ENCODE measurements at regions not wholly inside any gene's neighbourhood (a gene's known extent, or its start where the extent isn't known, plus 50 kb on each side); places are given as distances from the start of the nearest gene placed in this dataset.

DNA sequence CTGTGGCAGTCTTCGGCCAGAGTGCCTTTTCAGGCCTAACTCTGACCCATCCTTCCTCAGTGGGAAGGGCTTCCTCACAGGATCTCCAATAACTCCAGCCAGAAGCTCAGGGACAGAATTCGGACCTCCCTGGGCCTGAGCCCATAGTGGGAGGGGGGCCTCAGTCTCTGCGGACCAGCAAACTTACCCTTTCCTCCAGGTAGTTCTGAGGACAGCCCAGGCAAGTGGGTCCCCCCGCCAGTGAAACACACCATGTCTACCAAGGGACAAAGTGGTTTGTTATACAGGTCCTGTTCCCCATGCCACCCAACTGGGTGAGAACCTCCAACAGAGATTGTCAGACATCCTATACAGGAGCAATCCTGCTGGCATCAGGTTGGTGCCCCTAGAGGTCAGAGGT is 350.4 kb downstream of the RAB28 start:
- no peak for DNase-seq (ENCODE audit: low read depth in 1 of 2, low spot score in 1 of 2)

DNA sequence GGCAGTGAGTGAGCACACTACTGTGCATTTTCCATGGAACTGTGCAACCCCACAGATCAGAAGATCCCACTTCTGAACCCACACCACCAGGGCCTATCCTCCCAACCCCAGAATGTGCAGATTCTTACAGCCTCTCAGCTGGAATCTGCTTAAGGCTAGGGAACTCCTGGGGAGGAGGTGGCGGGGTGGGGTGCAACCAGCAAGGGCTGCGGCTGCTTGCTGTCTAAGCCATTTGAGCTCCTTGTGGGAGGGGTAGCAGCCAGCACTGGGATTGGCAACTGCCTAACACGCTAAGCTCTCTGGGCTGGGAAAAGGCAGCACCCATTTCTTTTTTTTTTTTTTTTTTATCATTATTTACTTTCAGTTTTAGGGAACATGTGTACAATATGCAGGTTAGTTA is 353.3 kb downstream of the RAB28 start:
- no peak for DNase-seq (ENCODE audit: low read depth in 1 of 2, low spot score in 1 of 2)

DNA sequence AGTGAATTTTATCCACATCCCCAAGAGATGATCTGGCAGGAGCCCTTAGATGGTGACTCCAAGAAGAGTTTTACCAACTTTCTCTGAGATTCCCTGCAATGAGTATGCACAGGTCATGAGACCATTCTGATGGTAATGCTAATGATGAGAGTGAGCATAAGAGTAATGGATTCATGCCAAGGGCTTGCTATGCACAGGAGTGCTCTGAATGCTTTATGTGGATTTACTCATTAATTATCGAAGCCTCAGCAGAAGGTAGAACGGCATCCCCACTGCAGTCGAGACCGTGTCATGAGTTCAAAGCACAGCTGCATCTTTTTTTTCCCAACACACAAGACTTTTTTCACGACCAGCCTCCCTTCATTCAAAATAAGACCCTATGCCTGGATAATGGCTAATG is 355.0 kb downstream of the RAB28 start:
- DNase-seq (ENCODE audit: low read depth in 1 of 2, low spot score in 1 of 2), result no peak

DNA sequence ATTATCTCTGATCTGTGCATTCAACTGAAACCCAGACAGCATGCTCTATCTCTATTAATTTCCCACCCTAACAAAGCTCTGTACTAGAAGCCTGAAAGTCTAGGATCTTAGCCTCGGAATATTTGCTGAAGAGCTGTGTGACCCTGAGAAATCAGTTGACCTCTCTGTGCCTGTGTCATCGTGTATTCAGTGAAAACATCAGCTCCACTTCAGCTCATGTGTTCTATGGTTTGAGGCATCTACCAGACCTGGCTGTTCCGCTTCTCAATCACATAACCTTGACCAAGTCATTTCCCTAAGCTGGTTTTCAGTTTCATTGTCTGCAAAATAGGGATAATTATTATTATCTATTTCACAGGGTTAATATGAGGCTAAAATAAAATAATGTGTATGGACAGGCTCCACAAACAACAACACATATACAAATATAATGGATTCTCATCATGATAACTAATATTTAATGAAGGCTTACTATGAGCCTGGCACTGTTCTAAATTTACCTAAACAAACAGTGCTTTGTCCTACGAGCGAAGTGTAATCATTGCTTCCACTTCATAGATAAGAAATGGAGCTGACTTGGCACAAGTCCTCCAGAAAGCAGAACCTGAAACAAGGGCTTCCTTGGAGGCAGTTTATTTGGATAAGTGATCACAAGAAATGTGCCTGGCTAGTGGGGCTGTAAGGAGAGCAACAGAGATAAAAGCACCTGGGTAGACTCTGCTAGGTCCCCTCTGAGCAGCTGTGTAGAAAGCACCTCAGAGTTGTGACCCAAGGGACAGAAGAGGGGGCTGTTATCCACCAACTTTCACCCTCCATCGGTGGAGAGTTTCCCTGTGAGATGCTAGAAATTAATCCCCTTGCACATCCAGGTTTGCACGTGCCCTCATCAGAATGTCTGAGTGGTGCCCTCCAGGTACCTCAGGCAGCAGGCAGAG is 356.9 kb downstream of the RAB28 start:
- no peak for DNase-seq (ENCODE audit: low read depth in 1 of 2, low spot score in 1 of 2)

DNA sequence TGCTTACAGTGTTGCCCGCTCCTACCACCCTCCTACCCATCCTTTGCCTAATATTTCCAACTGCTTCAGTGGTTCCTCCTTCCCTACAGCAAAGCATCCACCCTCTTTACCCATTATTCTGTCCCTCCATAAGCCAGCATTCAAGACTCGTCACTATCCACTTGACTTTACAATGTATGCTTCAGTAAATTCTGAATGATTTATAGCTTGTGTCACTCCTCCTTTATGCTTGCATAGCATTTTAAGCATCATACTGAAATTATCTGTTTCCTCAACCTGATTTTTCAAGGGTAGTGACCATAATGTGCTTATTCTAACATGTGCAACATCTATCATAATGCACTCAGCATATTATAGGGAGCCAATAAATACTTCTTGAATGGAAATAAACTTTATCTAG is 365.5 kb downstream of the RAB28 start:
- no peak for DNase-seq (ENCODE audit: low read depth in 1 of 2, low spot score in 1 of 2)

DNA sequence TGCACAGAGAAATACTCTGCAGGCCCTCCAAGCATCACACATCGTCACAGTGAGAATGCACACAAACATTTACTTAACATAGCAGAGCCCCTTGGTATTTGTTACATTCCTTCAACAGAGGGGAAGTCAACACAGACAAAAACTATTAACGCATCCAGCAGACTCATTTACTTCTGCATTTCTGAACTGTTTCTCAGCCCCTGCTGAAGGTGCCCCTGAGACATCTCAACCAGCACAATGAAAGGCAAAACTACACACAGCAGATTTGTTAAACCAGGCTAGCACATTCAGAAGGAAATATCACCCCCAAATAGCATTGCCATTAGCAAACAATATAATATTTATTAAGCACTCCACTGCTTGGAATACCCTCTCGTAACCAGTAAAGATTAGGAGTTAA is 367.0 kb downstream of the RAB28 start:
- DNase-seq (ENCODE audit: low read depth in 1 of 2, low spot score in 1 of 2), result no peak

DNA sequence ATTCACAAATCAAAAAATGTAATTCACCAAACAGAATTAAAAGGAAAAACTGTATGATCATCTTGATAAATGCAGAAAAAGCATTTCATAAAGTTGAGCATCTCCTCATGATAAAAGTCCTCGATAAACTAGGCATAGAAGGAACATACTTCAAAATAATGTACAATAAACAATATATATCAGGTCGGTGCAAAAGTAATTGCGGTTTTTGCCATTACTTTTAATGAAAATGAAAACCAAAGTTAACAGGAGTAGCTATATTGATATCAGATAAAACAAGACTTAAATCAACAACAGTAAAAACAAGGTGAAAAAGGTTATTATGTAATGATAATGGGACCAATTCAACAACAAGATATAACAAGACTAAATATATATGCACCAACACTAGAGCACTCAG is 372.1 kb downstream of the RAB28 start:
- DNase-seq (ENCODE audit: low read depth in 1 of 2, low spot score in 1 of 2), result no peak

DNA sequence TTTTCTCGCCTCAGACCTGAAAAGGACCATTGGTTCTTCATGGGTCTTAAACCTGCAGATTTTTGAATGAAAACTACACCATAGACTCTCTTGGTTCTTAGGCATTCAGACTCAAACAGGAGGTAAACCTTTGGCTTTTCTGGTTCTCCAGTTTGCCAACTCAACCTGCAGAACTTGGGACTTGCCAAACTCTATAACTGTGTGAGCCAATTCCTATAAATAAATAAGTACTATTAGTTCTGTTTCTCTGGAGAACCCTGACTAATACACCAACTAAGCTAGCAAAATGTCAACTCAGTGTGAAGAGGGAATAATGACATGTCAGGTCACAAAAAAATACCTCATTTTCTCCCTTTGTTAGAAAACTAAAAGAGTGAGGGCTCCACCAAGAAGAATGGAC is 374.6 kb downstream of the RAB28 start:
- no peak for DNase-seq (ENCODE audit: low read depth in 1 of 2, low spot score in 1 of 2)

DNA sequence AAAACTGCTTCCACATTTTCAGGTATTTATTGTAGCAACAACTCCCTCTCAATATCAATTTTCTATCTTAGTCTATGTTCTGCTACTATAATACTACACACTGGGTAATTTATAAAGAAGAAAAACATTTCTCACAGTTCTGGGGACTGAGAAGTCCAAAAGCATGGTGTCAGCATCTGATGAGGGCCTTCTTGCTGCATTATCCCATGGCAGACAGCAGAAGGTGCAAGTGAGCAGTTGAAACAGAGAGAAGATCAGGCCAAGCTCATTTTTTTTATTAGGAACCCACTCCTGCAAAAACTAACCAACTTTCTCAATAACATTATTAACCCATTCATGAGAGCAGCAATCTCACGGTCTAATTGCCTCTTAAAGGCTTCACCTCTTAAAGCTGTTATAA is 376.0 kb downstream of the RAB28 start:
- no peak for DNase-seq (ENCODE audit: low read depth in 1 of 2, low spot score in 1 of 2)

DNA sequence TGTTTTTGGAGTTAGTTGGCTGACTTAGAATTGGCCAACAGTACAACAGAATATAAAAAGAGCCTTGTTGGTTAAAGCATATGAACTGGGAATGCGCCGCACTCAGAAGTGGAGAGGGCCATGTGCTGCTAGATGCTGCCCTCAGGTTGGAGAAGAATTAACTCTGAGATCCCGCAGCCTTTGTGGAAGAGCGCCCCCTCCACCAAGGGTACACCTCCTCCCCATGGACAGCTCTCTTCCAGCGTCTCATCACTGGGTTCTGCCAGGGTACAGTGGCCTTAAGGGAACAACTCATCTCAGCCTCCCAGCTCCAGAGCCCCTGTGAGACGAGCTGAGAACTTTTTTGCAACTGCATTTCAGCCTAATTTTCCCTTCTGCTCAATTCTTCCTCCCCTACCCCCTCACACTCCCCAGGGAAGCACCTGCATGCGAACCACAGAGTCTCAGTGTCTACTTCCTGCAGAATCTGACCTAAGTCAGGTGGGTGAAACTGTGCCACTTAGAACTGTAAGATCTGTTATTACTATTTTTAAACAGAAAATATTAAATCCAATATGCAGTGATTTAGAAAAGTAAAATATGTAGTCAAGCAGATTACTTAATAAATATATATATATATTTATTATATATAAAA is 380.6 kb downstream of the RAB28 start:
- DNase-seq (ENCODE audit: low read depth in 1 of 2, low spot score in 1 of 2), result no peak

DNA sequence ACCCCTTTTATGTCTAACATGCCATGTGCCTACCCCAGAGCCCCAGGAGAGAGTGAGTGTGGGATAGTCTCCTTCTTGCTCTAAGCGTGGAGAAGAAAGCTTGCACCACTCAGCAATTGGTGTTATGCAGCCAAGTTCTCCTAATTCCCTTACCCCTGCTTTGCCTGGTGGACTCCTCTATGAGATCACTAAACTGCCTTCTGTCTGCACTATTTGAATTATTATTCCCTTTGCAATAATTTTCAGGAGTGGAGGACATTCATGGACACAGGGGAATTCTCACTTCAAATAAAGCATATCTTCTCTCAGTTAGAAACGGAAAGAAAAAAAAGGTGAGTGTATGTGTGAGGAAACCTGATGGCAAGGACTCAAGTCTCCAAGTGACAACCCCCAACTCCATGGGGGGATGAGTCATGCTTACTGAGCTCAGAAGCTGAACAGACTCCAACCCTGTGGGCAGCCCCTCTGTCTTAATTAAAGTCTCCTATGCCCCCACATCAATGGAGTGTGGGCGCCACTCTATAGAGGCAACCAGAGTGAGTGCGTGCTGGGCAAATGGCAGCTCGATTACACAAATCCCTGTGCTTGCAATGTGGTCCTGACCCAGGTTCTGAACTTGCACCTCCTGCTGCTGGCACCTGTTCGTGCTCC is 381.9 kb downstream of the RAB28 start:
- DNase-seq (ENCODE audit: low read depth in 1 of 2, low spot score in 1 of 2), result no peak

DNA sequence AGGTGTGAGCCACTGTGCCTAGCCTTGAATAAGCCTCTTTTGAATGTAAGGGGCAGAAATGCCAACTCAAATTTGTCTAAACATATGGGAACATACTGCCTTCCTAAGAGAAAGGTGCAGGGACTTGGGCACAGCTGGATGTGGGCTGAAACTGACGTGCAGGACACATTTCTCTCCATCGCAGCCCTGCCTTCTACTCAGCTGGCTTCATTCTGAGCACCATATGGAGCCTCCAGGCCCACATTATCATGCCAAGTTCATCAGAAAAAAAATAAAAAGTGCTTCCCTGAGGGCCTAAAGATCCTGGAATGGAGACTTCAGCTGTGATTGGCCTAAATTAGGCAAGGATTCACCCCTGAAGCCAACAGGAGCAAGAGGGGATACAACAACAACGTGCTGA is 386.2 kb downstream of the RAB28 start:
- no peak for DNase-seq (ENCODE audit: low read depth in 1 of 2, low spot score in 1 of 2)

DNA sequence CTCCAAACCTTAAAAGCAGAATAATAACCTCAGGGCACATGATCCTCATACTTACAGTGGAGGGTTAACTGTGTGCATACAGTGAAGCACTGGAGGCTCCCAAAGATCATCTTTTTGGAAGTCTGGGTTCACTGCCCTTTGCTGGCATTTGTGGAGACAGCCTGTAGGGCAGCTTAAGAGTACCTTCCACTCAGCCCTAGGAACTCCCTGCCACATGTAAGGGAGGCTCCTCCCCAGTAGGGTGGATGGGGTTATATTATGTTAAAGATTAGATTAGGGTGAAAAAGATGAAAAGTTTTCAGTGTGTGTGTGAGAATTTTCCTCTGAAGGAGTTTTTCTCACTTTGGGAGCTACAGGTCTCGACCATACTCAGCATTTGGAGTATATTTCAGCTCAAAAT is 388.4 kb downstream of the RAB28 start:
- DNase-seq (ENCODE audit: low read depth in 1 of 2, low spot score in 1 of 2), result no peak

DNA sequence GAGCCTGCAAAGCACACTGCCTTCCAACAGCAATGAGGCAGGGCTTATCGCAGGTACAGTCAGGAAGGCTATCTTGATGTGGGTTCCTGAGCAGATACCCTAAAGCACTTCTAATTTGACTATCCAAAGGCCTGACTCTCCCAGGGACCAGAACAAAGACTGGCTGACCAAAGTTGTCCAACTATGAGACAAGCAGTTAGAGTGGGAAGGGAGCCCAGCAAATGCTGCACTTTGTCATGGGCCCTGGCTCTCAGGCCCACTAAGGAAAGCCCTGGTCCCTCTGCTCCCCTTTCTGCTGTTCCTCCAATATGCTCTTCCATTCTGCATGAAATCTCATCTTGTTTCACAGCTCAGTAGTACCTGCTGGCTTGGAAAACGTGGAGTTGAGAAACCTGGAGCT is 391.0 kb downstream of the RAB28 start:
- DNase-seq (ENCODE audit: low read depth in 1 of 2, low spot score in 1 of 2), result no peak

DNA sequence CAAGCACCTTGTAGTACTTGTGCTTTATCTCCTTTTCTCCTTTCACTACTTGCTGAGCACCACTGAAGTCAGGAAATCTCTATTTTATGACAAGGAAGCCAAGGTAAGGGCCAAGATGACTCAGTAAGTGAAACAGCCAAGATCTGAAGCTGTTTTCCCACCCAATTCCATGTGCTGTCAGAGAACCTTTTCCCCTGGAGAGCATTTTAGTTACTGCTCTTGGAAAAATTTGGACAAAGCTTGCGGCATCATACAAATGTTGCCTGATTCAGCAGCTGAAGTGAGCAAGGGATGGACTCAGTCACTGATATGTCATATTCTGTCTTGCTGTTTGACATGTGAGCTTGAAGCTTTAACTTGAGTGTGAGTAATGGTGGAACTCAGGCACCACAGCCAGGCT is 391.4 kb downstream of the RAB28 start:
- DNase-seq (ENCODE audit: low read depth in 1 of 2, low spot score in 1 of 2), result no peak

DNA sequence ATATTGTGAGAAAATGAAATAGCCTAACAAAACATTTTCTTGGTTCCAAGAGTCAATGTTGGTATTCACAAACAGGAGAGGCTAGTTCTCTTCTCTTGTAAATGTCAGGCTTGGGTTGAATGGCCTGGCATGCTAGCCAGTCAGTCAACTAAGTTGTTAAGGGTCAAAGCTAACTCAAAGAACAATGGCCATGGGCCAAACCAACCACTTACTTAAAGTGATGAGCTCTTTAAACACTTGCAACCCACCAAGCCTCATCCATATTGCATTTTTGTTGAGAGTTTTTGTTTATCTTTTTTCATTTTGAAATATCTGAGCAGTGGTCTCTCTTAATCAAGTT is 394.5 kb downstream of the RAB28 start:
- DNase-seq (ENCODE audit: low read depth in 1 of 2, low spot score in 1 of 2), result no peak

DNA sequence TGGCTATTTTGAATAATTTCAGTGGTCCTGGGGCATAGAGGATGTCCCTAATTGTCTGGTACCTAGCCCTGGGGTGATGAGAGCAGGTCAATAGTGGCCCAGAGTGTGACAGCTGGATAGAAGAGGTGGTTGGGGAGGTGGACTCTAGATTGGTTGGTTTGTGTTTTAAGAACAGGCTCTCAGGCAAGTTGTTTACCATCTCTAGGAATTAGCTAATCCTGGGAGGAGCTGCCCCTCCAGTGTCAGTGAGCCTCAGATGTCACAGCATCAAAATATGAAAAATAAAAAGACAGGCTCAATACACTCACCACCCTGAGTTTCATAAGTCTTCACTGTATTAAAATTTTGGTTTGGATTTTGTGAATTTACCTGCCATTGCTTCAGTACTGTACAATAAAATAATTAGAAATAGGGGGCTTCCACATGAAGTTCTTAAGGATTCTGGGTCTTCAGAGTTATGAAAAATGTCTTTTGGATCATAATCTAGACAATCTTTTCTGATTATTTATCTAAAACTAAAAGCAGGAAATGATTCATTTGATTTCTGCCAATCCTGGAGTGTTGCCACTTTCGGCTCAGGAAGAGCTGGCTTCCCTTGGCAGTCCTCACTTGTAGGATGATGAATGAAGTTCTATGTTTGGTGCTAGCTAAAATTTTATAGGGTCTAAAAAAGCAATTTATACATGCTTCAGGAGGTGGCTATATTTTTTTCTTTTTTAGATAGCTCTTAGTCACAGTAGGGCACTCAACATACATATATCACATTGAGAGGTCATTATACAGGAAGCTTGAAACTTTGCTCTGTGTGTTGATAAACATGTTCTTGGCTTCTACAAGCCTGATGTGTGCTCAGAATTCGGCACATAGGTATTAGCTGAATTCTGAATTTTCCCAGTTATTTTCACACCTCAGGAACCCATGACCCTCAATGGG is 395.1 kb downstream of the RAB28 start:
- no peak for DNase-seq (ENCODE audit: low read depth in 1 of 2, low spot score in 1 of 2)

DNA sequence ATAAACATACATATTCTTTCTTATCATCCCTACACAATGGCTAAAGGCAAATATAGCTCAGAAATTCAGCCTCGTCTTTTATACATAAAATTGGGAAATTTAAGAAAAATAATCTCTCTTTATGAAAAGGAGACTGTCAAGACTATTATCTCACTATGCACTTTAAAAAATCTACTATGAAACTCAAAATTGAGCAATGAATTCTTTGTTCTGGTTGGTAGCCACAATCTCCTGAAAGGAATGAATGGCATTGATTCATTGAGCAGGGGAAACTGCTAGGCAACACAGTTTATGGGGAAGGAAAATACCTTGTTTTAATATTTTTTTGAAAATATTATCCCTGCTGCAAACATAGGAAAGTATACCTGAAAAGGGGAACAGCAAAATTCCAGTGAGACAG is 397.1 kb downstream of the RAB28 start:
- DNase-seq (ENCODE audit: low read depth in 1 of 2, low spot score in 1 of 2), result no peak

DNA sequence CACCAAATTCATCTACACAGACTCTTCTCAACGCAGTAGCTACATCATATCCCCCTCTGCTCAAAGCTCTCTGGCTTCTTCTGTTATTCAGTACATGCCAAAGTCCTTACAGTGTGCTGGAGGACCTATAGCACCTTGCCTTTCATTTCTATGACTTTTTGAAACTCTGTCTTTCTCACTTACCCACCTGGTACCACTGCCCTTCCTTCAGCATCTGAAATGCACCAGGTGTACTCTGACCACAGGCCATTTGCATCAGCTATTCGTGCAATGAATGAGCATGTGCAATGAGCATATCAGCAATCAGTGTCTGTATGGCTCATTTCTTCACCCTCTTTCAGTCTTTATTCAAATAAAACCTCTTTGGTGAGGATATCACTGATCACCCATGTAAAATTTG is 399.9 kb downstream of the RAB28 start:
- no peak for DNase-seq (ENCODE audit: low read depth in 1 of 2, low spot score in 1 of 2)

DNA sequence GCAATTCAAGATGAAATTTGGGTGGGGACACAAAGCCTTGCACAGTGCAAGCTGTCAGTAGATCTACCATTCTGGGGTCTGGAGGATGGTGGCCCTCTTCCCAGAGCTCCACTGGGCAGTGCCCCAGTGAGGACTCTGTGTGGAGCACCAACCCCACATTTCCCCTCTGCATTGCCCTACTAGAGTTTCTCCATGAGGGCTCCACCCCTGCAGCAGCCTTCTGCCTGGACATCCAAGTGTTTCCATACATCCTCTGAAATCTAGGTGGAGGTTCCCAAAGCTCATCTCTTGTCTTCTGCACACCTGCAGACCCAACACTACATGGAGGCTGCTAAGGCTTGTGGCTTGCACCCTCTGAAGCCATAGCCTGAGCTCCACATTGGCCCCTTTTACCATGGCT is 402.3 kb downstream of the RAB28 start:
- DNase-seq (ENCODE audit: low read depth in 1 of 2, low spot score in 1 of 2), result no peak

DNA sequence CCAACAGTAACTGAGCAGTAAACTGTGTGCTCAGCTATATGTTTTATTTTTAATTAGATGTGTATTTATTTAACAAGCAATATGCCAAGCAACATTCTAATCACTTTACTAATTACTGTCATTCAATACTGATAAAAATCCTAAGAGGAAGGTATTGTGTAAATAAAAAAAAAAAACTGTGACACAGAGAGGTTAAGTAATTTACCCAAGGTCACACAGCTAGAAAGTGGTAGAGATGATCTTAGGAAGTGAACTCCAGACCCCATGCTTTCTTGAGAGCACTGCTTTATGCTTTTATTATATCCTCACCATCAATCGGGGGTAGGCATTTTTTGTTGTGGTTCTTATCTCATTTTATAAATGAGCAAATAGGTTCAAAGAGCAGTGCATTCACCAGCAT is 417.1 kb downstream of the RAB28 start:
- DNase-seq (ENCODE audit: low read depth in 1 of 2, low spot score in 1 of 2), result no peak

Data from activated CD4-positive, alpha-beta T cell treated with anti-CD3 and anti-CD28 coated beads, Interleukin-2, amount 50 U/mL, for 24 hours (primary cell).